SH-SY5Y (cell line): ENCODE measurements at regions not wholly inside any gene's neighbourhood (a gene's known extent, or its start where the extent isn't known, plus 50 kb on each side); places are given as distances from the start of the nearest gene placed in this dataset.

Experiments used
- GATA2 ChIP-seq: IDR thresholded peaks from 2 replicates; pipeline ENCODE4 v1.6.1; 2011; ENCODE audit warnings: mild to moderate bottlenecking, low read depth, low read length
- GATA3 ChIP-seq: IDR thresholded peaks from 2 replicates; pipeline ENCODE4 v1.6.1; 2011; ENCODE audit warnings: low read depth, mild to moderate bottlenecking, low read length, moderate library complexity

DNA sequence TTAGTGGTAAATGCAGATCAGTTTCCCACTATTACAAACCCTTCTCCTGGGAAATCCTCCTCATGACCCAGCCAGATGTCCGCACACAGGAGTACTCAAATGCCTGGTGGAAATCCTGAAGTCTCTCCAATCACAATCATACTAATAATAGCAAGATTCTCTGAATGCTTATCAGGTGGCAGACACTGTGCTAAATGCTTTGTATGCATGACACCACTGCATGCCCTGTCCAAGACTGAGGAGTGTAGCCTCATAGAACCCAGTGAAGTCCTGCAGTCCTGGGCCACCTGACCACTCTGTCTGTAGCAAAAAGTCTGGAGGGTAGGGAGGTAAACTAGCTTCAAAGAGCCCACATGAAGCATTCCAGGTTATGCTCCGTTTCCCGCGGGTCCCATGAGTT is 434.8 kb upstream of the CHST9 start:
- TF ChIP-seq GATA3: no peak
- TF ChIP-seq GATA2: no peak

- TF ChIP-seq GATA3 (no peak), GATA2 (no peak)
Measured at GRCh38 chr18:27619090-27619772, 434.1 kb upstream of the CHST9 start.

- TF ChIP-seq GATA3: no peak
- TF ChIP-seq GATA2: no peak
Measured at GRCh38 chr18:27616324-27616723, 431.2 kb upstream of the CHST9 start.

GRCh38 chr18:27614951-27615844 is 430.1 kb upstream of the CHST9 start:
- TF ChIP-seq GATA2: no peak
- TF ChIP-seq GATA3: no peak

- TF ChIP-seq GATA3 (no peak), GATA2 (no peak)
Measured at GRCh38 chr18:27609221-27609620, 424.1 kb upstream of the CHST9 start.

DNA sequence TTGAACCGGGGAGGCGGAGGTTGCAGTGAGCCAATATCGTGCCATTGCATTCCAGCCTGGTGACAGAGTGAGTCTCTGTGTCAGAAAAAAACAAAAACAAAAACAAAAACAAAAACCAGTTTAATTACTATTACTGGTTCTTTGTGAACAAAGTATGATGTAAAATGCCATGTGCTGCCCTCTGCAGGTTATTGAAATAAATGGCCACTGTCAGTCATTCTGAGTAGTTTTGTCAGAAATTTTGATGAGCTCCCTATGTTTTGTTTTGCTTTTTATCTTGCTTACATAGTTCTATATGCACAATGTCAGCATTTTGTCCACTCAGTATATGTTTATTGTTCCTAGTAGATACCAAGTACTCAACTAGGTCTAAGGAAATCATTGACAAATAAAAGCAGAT is 423.6 kb upstream of the CHST9 start:
- TF ChIP-seq GATA3: no peak
- no peak for TF ChIP-seq GATA2

DNA sequence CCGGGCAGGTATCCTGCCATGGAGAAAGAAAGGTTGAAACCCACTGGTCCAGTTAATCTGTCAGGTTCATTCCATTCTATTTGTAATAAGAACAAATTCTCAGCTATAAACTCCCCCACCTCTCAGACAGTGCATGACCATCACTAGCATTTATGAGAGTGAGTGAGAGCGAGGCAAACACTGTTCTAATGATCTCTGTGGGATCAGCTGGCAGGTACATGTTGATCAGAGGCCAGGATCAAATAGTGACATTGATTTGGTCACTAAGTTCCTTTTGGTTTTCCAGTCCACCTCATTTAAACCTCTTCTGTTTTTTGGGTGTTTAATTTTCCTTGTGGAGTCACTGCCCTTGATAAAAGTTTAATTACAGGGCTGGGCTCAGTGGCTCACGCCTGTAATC is 423.1 kb upstream of the CHST9 start:
- TF ChIP-seq GATA3 (no peak), GATA2 (no peak)

- TF ChIP-seq GATA3 (no peak), GATA2 (no peak)
Measured at GRCh38 chr18:27606741-27607140, 421.6 kb upstream of the CHST9 start.

GRCh38 chr18:27605107-27605834 is 420.2 kb upstream of the CHST9 start:
- TF ChIP-seq GATA2 (peak; percentile 76; the same call in 1 of the 2 replicates), GATA3 (peak; percentile 72)

GRCh38 chr18:27604583-27604982 is 419.5 kb upstream of the CHST9 start:
- TF ChIP-seq GATA3: no peak
- TF ChIP-seq GATA2: no peak

DNA sequence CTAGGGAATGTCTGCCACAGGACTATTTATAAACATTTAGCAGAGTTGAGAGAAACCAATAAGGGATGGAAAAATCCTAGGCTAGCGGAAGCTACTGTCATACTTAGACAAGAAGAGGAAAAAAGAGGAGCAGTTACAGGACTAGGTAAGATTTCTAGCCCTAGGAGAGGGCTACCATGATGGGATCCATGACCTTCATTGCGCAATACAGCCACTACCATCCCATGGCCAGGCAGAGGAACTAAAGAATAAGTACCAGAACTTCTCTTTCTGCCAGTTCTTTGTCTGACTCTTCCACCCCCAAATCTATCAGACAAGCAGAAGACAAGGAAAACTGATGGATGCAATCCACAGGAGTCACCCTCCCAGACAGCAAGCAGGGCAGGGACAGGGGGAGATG is 417.0 kb upstream of the CHST9 start:
- TF ChIP-seq GATA2: no peak
- no peak for TF ChIP-seq GATA3

DNA sequence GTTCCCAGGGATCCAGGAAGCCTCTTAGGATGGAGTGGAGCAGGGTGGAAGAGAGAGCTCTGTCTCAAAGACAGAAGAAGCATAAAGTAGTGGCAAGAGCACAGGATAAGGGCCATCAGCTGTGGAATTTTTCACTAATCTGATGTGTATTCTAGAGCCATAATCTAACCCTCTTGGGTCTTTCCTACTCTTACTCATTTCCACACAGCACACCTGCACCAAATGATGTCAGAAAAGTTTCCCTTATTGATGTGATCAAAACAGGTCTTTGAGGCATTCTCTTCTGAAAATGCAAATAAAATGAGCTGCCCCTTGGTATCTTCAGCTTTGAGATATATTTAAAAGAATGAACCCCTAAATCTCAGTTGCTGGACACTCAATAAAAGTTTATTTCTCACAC is 415.1 kb upstream of the CHST9 start:
- no peak for TF ChIP-seq GATA3
- no peak for TF ChIP-seq GATA2

DNA sequence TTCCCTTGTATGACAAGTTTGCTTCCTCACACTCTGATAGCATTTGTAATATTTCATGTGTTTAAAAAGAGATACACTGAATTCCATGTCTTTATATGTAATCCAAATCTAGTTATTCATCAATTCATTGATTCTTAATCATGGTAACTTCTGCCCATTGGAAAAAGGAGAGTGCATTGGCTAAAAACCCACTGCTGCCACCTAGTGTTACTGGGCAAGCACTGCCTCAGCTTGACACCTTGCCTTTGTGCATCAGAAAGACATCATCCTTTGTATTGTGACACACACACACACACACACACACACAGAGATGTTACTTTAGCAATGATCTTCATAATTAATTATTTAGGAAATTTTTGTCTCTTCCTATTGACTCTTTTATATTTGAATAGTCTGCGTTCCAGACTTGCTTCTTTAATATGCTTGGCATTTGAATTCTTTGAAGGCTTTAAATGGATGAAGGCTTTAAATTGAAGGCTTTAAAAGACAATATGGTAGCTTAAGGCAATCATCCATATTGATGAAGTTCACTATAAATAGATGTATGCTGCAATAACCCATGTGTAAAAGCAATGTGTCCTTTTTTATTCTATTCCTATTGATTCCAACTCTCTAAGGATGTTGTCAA is 414.2 kb upstream of the CHST9 start:
- TF ChIP-seq GATA3 (no peak), GATA2 (no peak)
